ENCODE measurements at regions not wholly inside any gene's neighbourhood (a gene's known extent, or its start where the extent isn't known, plus 50 kb on each side); places are given as distances from the start of the nearest gene placed in this dataset.
A peak's percentile ranks its signal among the peaks of the same experiment; 100 is the strongest.

DNA sequence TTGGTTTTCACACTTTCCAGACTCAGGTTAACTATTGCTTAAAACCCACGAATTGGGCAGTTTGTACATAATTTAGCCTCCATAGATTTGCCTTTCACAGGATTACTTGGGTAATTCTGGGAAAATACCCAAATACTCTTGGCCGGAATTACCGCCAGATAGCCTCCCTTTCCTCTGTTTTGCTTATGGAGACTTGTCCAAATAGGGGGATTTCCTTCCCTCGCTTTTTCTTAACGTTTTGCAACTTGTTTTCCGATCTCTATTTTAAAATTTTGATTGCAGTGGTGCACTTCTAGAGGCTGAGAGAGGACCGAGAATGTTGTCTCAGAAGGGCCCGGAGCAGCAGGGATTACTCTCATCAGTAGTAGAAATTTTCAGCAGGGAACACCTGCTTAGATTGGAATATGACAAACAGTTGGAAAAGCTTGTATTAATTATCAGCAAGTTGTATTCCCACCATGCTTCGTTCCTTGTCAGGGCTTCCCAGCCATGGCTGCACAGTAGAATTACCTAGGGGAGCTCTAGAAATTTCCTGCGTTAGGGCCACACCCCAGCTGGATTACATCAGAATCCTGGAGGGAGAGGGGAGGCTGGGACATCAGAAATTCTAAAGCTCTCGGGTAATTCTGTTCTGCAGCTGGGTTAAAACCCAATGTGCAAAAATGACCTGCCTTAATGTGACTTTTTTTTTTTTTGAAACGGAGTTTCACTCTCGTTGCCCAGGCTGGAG lies 329.1 kb downstream of the SH3GL2 start:
- Histone ChIP-seq H3K4me1 (peaks cover 0 to 17% (median 6%) of the 10 kb centered on the region in 9 donors), H3K36me3 (no peaks in the 10 kb centered on the region), H3K27ac (no peak overlapping the region), H3K4me3 (peak overlapping the region in 1 of 10 donors; percentile 54), H3K9me3 (no peaks in the 10 kb centered on the region), H3K27me3 (peaks cover 6 to 50% (median 44%) of the 10 kb centered on the region in 7 donors)
- 50 to 57% methylated on average over 13 of the region's 13 CpGs for WGBS, 2 donors
- no peak for TF ChIP-seq CTCF (IDR thresholded peaks at IDR 0.05)
- no peak for DNase-seq
- intact Hi-C loops (cut with DNase I) = loop anchor here in 1 of 10 donors (10.0 kb wide), 1 partner anchor 77 kb away; no protein-coding TSS in a partner anchor
- peak in 2 of 8 donors; percentile 14 to 22 for ATAC-seq

DNA sequence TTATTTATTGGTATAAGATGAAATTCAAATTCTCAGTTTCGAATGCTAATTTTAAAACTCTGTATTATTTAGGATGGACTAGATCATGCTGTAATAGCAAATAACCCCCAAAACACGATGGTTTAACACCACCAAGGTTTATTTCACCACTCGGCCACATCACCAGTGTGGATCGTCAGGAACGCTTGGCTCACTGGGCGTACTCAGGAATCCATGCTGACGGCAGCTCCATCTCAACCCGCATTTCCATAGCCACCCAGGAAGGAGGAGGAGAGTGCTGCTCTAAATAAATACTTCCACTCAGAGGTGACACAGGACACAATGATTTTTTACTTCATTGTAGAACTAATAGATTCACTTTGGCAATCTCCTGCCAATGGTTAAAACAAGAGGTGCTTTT lies 347.4 kb downstream of the SH3GL2 start:
- H3K4me3 ChIP-seq = no peak overlapping the region
- DNase-seq (no peak), ATAC-seq (no peak)
- TF ChIP-seq CTCF (IDR thresholded peaks at IDR 0.05) = no peak
- H3K36me3 ChIP-seq = no peaks in the 10 kb centered on the region
- H3K4me1 ChIP-seq = no peaks in the 10 kb centered on the region
- intact Hi-C loops (cut with DNase I) = no loop called here
- WGBS, 2 donors = 87 to 89% methylated on average over 8 of the region's 8 CpGs
- no peak overlapping the region for H3K27ac ChIP-seq
- peaks cover 0 to 5% (median 0%) of the 10 kb centered on the region in 11 donors for H3K9me3 ChIP-seq
- no peaks in the 10 kb centered on the region for H3K27me3 ChIP-seq

- no peak for TF ChIP-seq CTCF (IDR thresholded peaks at IDR 0.05)
- no peak overlapping the region for H3K4me3 ChIP-seq
- no peak overlapping the region for H3K27ac ChIP-seq
- H3K9me3 ChIP-seq = peaks cover 0 to 5% (median 0%) of the 10 kb centered on the region in 11 donors
- intact Hi-C loops (cut with DNase I) = no loop called here
- peaks cover 0 to 4% (median 0%) of the 10 kb centered on the region in 7 donors for H3K27me3 ChIP-seq
- H3K4me1 ChIP-seq = no peaks in the 10 kb centered on the region
- no peak for DNase-seq
- H3K36me3 ChIP-seq = no peaks in the 10 kb centered on the region
- ATAC-seq = no peak
Observed at GRCh38 chr9:17927616-17928015, 348.8 kb downstream of the SH3GL2 start.

DNA sequence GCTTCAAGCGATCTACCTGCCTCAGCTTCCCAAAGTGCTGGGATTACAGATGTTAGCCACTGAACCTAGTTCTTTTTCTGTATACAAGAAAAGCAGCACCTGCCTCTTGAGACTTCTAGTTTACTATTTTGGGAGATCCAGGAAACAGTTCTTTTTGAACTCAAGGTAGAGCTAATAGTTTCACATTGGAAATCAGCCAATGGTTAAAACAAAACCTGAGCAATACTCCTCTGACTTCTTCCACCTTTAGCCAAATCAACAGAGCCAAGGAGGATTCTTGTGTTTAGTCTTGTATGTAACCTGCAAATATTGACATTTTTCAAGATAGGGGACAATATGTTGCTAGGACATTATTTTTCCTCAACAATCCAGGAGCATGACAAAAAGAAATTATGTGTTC lies 349.4 kb downstream of the SH3GL2 start:
- no peak overlapping the region for H3K4me3 ChIP-seq
- intact Hi-C loops (cut with DNase I) = no loop called here
- WGBS, 2 donors = 89% methylated on average over 1 of the region's 1 CpG
- no peak for ATAC-seq
- peaks cover 0 to 5% (median 0%) of the 10 kb centered on the region in 11 donors for H3K9me3 ChIP-seq
- H3K27ac ChIP-seq = no peak overlapping the region
- no peak for TF ChIP-seq CTCF (IDR thresholded peaks at IDR 0.05)
- no peaks in the 10 kb centered on the region for H3K36me3 ChIP-seq
- H3K27me3 ChIP-seq = peaks cover 0 to 4% (median 0%) of the 10 kb centered on the region in 7 donors
- no peak for DNase-seq
- no peaks in the 10 kb centered on the region for H3K4me1 ChIP-seq
